HUES48 (cell line): ENCODE measurements at regions not wholly inside any gene's neighbourhood (a gene's known extent, or its start where the extent isn't known, plus 50 kb on each side); places are given as distances from the start of the nearest gene placed in this dataset.

Source experiments
- H3K27ac ChIP-seq: one replicate; pipeline ENCODE4 v1.7.0; 2013; ENCODE audit warnings: low read depth, low read length, inconsistent platforms
- H3K27me3 ChIP-seq: 2 replicates; pipeline ENCODE4 v1.6.1; 2013; ENCODE audit warnings: mild to moderate bottlenecking, low read length; ENCODE audit not compliant: control insufficient read depth, insufficient read depth
- H3K36me3 ChIP-seq: 2 replicates; pipeline ENCODE4 v1.6.1; 2013; ENCODE audit warnings: low read length; ENCODE audit not compliant: control insufficient read depth, insufficient read depth
- H3K4me1 ChIP-seq: 2 replicates; pipeline ENCODE4 v1.6.1; 2013; ENCODE audit warnings: mild to moderate bottlenecking, low read length; ENCODE audit not compliant: control insufficient read depth, insufficient read depth
- H3K4me3 ChIP-seq: 2 replicates; pipeline ENCODE4 v1.5.1; 2013; ENCODE audit warnings: mild to moderate bottlenecking, low read depth, low read length
- H3K9ac ChIP-seq: 2 replicates; pipeline ENCODE4 v1.6.1; 2013; ENCODE audit warnings: mild to moderate bottlenecking, low read depth, low read length, moderate library complexity
- H3K9me3 ChIP-seq: 2 replicates; pipeline ENCODE4 v1.6.1; 2013; ENCODE audit warnings: low read length; ENCODE audit not compliant: control insufficient read depth, insufficient read depth

DNA sequence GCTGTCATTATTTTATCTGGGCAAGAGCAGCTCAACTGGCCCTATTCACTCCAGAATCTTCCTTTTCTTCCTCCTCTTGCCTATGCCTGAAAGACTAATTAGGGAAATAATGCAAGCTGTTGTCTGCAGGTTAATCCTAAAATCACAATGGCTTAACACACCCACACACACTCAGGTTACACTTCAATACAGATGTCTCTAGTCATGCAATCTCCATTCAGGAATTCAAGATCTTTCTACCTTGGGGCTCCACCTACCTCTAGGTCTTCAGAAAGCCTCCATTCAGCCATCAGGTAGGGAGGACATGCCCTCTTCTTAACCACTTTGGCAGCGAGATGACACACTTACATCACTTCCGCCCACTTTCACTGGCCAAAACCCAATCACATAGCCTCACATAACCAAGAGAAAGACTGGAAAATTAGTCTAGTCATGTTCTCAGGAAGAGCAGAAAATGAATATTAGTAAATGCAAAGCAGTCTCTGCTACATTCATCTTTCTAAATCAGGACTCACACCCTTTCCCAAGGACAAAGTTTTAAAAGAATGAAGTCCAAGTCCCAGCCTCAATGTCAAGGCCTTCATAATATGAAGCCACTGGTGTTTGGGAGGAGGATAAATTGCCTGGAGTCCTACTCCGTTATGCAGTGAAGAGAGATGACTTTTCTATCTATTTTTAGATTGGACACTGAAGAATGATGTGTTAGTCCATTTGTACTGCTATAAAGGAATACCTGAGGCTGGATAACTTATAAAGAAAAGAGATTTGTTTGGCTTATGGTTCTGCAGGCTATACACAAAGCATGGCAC, 428.1 kb downstream of the EFNA5 start:
- H3K4me1 ChIP-seq, result 0 out of 2 replicates have a peak, but pooled peaks cover 9% of the 10 kb centered on the region
- H3K4me3 ChIP-seq, result no peak overlapping the region
- no peak overlapping the region for H3K27ac ChIP-seq
- H3K9ac ChIP-seq, result no peak overlapping the region
- H3K9me3 ChIP-seq, result no peaks in the 10 kb centered on the region
- no peaks in the 10 kb centered on the region for H3K36me3 ChIP-seq
- no peaks in the 10 kb centered on the region for H3K27me3 ChIP-seq

DNA sequence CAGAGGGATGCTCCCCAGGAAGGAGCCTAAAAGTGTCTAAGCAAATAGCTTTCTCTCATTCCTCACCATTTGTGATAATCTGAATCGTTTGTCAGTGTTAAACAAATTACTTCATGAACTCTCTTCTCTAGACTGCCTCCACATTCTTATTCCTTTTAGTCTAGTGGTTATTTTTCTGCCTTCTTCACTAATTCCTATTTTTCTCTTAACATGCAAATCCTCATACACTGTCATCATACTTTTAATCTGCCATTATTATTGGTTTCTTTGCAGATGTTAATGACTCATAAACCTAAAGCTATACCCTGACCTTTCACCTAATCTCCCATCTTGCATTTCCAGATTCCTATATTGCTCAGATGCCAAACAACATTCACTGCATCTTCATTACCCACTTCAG, 428.9 kb downstream of the EFNA5 start:
- Histone ChIP-seq H3K4me1 (0 out of 2 replicates have a peak, but pooled peaks cover 9% of the 10 kb centered on the region), H3K9ac (no peak overlapping the region), H3K27ac (no peak overlapping the region), H3K36me3 (no peaks in the 10 kb centered on the region), H3K27me3 (no peaks in the 10 kb centered on the region), H3K4me3 (no peak overlapping the region), H3K9me3 (no peaks in the 10 kb centered on the region)

DNA sequence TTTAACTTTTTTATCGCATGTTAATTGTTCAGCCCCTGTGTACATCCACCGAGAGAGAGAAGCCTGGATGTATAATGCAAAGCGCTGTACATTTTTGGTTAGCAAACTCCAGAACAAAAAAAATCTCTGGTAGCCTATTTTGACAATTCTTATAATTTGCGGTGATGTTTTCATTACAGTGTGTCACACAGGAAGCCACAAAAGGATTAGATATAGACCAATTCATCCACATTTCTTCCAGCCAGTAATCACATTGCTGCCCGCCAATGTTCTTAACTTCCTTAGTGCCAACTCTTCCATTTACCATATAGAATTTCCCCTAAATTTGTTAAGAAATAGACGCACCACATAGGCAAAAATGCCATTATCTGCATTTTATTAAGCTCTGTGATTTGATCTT, 435.6 kb downstream of the EFNA5 start:
- no peak overlapping the region for H3K27ac ChIP-seq
- H3K4me1 ChIP-seq, result no peaks in the 10 kb centered on the region
- no peaks in the 10 kb centered on the region for H3K9me3 ChIP-seq
- H3K4me3 ChIP-seq, result no peak overlapping the region
- H3K9ac ChIP-seq, result no peak overlapping the region
- no peaks in the 10 kb centered on the region for H3K27me3 ChIP-seq
- H3K36me3 ChIP-seq, result no peaks in the 10 kb centered on the region

DNA sequence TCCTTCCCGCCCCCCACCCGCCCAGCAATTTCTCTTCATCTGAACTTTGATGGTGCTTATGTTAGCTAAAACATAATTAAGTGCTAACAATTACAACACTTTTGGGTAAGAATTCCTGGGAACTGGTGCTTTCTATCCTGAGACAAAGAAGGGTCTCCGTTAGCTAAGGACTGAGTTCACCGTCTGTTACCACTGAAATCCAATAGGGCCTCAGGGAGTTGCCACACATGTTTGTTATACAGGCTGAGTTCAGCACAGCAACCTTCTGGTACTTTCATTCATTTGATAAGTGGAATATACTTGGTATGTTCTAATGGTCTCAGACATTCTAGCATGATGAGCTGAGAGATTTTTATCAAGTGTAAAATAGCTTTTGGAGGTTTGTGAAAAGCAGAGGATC, 437.9 kb downstream of the EFNA5 start:
- Histone ChIP-seq H3K4me1 (no peaks in the 10 kb centered on the region), H3K4me3 (no peak overlapping the region)

DNA sequence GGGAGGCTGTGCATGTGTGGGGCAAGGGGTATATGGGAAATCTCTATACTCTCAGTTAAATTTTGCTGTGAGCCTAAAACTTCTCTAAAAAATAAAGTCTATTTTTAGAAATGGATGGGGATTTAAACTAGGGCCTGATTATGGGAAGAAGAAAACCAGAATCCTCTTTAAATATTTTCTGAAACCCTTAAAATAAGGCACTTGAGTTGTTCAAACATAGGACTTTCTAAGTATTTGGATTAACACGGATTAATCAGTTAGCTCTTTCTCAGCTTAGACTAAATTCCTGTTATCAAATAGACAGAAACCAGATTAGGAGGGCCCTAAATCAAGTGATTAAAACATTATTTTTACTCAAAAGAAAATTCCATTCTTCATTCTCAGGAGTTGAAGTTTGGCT, 438.4 kb downstream of the EFNA5 start:
- no peaks in the 10 kb centered on the region for H3K36me3 ChIP-seq
- H3K4me1 ChIP-seq, result no peaks in the 10 kb centered on the region
- H3K9ac ChIP-seq, result no peak overlapping the region
- H3K27me3 ChIP-seq, result no peaks in the 10 kb centered on the region
- H3K4me3 ChIP-seq, result no peak overlapping the region
- H3K27ac ChIP-seq, result no peak overlapping the region
- H3K9me3 ChIP-seq, result no peaks in the 10 kb centered on the region

More for the DNA sequence above, 437.9 kb downstream of the EFNA5 start:
- no peaks in the 10 kb centered on the region for H3K9me3 ChIP-seq
- H3K9ac ChIP-seq, result no peak overlapping the region
- no peak overlapping the region for H3K27ac ChIP-seq
- no peaks in the 10 kb centered on the region for H3K36me3 ChIP-seq
- no peaks in the 10 kb centered on the region for H3K27me3 ChIP-seq

DNA sequence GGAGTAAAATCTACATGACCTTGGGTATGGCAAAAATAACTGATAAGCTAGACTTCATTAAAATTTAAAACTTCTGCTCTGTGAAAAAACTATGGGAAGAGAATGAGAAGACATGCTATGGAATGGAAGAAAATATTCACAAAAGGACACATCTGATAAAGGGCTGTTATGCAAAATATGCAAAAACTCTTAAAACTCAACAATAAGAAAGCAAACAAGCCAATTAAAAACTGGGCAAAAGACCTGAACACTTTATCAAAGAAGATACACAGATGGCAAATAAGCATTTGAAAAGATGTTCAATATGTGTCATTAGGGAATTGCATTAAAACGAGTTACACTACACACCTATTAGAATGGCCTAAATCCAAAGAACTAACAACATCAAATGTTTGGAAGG, 439.5 kb downstream of the EFNA5 start:
- H3K4me1 ChIP-seq, result no peaks in the 10 kb centered on the region
- H3K9me3 ChIP-seq, result no peaks in the 10 kb centered on the region
- no peak overlapping the region for H3K4me3 ChIP-seq
- no peaks in the 10 kb centered on the region for H3K36me3 ChIP-seq
- no peak overlapping the region for H3K9ac ChIP-seq
- H3K27ac ChIP-seq, result no peak overlapping the region
- H3K27me3 ChIP-seq, result no peaks in the 10 kb centered on the region

DNA sequence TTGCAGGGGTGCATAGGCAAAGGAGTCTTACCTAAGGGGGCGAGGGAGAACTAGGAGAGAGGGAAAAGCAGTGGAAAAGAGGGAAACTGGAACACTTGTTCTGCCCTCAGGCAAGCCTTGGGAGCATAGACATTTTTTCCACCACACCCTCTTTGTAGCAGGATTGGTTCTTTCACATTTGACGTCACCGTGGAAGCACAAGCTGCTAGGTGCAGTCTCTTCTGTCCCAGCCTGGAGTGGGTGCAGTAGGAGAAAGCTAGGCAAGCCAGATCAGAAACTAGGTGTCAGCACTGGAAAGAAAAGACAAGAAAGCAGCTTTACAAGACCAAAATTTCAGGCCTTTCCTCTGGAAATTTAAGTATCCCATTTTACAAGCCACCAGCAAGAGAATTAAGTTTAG, 440.4 kb downstream of the EFNA5 start:
- no peaks in the 10 kb centered on the region for H3K27me3 ChIP-seq
- no peaks in the 10 kb centered on the region for H3K9me3 ChIP-seq
- H3K36me3 ChIP-seq, result no peaks in the 10 kb centered on the region
- H3K27ac ChIP-seq, result no peak overlapping the region
- no peak overlapping the region for H3K4me3 ChIP-seq
- no peak overlapping the region for H3K9ac ChIP-seq
- no peaks in the 10 kb centered on the region for H3K4me1 ChIP-seq

DNA sequence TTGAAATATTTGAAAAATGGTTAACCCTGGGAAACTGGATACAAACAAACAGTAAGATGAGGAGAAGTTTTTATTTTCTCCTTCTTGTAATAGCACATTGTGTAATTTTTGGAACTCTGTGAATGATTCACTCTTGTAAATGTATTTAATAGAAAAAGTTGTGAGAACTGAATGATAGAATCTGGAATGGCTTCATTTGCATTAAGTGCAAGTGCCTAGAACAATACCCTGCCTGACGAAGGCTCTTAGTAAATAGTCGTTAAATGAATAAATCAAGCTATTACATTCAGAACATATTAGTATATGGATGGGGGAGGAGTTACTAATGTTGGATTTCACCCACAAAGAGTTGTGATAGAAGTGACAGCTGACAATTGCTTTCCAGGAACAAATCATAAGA, 442.5 kb downstream of the EFNA5 start:
- Histone ChIP-seq H3K4me1 (no peaks in the 10 kb centered on the region), H3K36me3 (no peaks in the 10 kb centered on the region), H3K27ac (no peak overlapping the region), H3K9ac (no peak overlapping the region), H3K27me3 (no peaks in the 10 kb centered on the region), H3K9me3 (no peaks in the 10 kb centered on the region), H3K4me3 (no peak overlapping the region)

DNA sequence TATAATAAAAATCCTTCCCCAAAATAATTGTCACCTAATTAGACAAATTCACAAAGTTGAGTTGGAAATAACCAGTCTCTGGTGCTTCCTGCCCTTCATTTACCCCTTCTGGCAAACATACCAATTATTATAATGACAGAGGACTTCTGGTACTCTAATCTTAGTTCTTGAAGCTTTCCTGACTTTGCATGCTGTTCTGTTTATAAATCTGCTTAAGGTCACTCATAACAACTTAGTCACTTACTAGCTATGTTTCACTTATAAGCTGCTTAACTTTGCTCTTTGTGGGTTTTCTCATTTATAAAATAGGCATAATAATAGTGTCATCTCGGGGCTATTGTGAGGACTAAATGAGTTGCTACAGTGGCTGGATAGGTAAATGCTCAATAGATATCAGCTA, 446.5 kb downstream of the EFNA5 start:
- Histone ChIP-seq H3K4me3 (no peak overlapping the region), H3K27ac (no peak overlapping the region), H3K27me3 (no peaks in the 10 kb centered on the region), H3K4me1 (no peaks in the 10 kb centered on the region), H3K36me3 (no peaks in the 10 kb centered on the region), H3K9me3 (no peaks in the 10 kb centered on the region), H3K9ac (no peak overlapping the region)

DNA sequence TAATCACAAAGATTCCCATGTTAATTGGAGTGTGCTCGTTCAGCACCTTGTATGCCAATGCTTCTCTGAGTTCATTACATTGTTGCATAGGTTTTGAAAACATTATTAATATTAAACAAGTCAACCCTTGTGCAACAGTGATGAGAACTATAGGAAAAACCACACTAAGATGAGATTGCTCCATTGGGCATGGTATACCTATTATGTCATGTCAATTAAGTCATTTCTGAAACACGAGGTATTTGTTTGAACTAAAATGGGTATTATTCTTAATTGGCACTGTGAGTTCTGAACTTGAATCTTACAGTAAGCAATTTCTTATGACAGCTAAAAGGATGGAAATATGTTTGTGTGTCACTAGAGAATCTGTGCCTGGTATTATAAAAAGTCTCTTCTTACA, 447.7 kb downstream of the EFNA5 start:
- H3K4me3 ChIP-seq, result no peak overlapping the region

DNA sequence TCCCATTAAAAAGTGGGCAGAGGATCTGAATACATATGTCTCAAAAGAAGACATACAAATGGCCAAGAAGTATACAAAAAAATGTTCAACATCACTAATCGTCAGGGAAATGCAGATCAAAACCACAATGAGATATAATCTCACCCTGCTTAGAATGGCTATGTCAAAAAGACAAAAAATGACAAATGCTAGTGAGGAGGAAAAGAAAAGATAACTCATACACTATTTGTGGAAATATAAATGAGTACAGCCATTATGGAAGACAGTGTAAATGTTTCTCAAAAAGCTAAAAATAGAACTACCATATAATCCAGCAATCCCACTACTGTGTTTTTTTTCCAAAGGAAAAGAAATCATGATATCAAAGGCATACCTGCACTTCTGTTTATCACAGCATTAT, 450.7 kb downstream of the EFNA5 start:
- H3K9ac ChIP-seq, result no peak overlapping the region
- no peak overlapping the region for H3K4me3 ChIP-seq
- H3K27ac ChIP-seq, result no peak overlapping the region
- no peaks in the 10 kb centered on the region for H3K4me1 ChIP-seq
- no peaks in the 10 kb centered on the region for H3K9me3 ChIP-seq
- H3K36me3 ChIP-seq, result no peaks in the 10 kb centered on the region
- no peaks in the 10 kb centered on the region for H3K27me3 ChIP-seq

More for the DNA sequence above, 447.7 kb downstream of the EFNA5 start:
- H3K9ac ChIP-seq, result no peak overlapping the region
- H3K27me3 ChIP-seq, result no peaks in the 10 kb centered on the region
- no peaks in the 10 kb centered on the region for H3K4me1 ChIP-seq
- no peaks in the 10 kb centered on the region for H3K9me3 ChIP-seq
- H3K27ac ChIP-seq, result no peak overlapping the region
- H3K36me3 ChIP-seq, result no peaks in the 10 kb centered on the region
